Lower lobe of right lung (tissue), 2 donors: ENCODE measurements at regions not wholly inside any gene's neighbourhood (a gene's known extent, or its start where the extent isn't known, plus 50 kb on each side); places are given as distances from the start of the nearest gene placed in this dataset.

Experiments used
- ATAC-seq, 2 donors: fragments of 200-7000 bp; cut with Tn5 transposase; one replicate each; pipeline ENCODE4 v1.9.1; 2020 to 2022; ENCODE audit warnings: mild to moderate bottlenecking in 2 of 2, moderate library complexity in 2 of 2
- DNase-seq: peaks from one replicate; pipeline ENCODE4 v3.0.0-alpha.2; 2020
- H3K27ac ChIP-seq: fragments of 200-600 bp; one replicate; pipeline ENCODE4 v1.8.0; 2022
- H3K27me3 ChIP-seq: fragments of 200-600 bp; one replicate; pipeline ENCODE4 v1.8.0; 2022; ENCODE audit warnings: low read depth
- H3K36me3 ChIP-seq: fragments of 200-600 bp; one replicate; pipeline ENCODE4 v1.8.0; 2022; ENCODE audit warnings: mild to moderate bottlenecking
- H3K4me1 ChIP-seq: fragments of 200-600 bp; one replicate; pipeline ENCODE4 v1.8.0; 2022
- H3K4me3 ChIP-seq: fragments of 200-600 bp; one replicate; pipeline ENCODE4 v1.8.0; 2022; ENCODE audit warnings: mild to moderate bottlenecking
- H3K9me3 ChIP-seq: fragments of 200-600 bp; one replicate; pipeline ENCODE4 v1.8.0; 2022
- intact Hi-C: fragments of 100-400 bp; cut with DNase I; formaldehyde crosslinking; loops from one replicate; pipeline ENCODE4 v1.11.0; 2022
- TF ChIP-seq, protein P1 (sequence below): fragments of 200-600 bp; IDR thresholded peaks from one replicate; pipeline ENCODE4 v1.8.0; 2022; ENCODE audit warnings: antibody characterized with exemption, mild to moderate bottlenecking
- donor health status: DM: no; HTN: yes; CAD: no; lungs with severe emphysema.

DNA sequence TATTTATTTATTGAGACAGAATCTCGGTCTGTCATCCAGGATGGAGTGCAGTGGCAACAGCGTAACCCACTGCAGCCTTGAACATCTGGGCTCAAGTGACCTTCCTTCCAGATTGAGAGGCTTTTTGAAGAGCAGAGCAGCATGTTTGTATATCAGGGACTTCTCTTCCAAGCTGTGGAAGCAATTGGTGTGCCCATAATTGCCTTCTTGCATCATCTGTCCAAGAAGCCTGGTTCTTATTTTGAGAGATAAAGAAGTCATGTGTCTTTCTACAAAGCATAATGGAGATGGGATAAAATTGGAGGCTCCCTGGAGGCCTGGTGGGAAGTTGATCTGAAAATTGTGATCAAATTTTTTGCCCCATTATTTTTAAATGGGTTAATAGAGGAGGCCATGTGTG is 183.8 kb upstream of the MCTP2 start:
- no peak overlapping the region for H3K27ac ChIP-seq
- DNase-seq = no peak
- H3K4me3 ChIP-seq = no peak overlapping the region
- no peak for ATAC-seq
- H3K4me1 ChIP-seq = no peaks in the 10 kb centered on the region
- intact Hi-C loops = no loop called here
- no peaks in the 10 kb centered on the region for H3K27me3 ChIP-seq
- no peaks in the 10 kb centered on the region for H3K36me3 ChIP-seq
- no peaks in the 10 kb centered on the region for H3K9me3 ChIP-seq
- TF ChIP-seq, protein P1, sequence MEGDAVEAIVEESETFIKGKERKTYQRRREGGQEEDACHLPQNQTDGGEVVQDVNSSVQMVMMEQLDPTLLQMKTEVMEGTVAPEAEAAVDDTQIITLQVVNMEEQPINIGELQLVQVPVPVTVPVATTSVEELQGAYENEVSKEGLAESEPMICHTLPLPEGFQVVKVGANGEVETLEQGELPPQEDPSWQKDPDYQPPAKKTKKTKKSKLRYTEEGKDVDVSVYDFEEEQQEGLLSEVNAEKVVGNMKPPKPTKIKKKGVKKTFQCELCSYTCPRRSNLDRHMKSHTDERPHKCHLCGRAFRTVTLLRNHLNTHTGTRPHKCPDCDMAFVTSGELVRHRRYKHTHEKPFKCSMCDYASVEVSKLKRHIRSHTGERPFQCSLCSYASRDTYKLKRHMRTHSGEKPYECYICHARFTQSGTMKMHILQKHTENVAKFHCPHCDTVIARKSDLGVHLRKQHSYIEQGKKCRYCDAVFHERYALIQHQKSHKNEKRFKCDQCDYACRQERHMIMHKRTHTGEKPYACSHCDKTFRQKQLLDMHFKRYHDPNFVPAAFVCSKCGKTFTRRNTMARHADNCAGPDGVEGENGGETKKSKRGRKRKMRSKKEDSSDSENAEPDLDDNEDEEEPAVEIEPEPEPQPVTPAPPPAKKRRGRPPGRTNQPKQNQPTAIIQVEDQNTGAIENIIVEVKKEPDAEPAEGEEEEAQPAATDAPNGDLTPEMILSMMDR = no peak

DNA sequence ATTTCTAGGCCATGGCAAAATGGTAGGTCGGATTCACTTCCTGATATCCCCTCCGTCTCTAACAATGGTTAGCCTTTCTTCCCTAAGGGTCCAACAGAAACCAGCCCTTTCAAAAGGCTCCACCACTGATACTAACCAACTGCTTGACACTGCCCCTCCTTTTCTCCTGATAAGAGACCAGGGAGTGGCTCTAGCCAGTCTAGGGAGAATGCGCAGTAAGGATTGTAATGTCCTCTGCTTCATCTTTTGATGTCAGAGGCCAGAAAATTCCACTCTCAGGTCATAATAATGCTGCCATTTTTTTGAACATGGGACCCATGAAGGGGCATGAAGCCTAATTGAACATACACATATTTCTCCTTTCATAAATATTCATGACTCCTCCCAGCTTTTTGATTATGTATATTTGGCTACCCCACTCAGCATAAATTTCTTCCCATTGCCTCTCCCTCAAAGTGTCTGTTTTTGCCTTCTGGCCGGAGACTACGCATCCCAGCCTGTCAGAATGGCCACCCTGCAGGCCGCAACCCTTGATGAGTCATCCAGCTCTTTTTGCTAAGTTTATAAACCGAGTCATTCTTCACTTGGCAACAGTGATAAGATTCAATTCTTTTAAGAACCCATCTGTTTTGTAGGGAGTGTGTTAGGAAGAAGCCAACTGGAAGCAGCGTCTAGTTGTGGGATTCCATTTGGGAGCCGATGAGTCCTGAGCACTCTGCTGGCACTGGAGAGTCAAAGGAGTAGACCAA is 189.0 kb upstream of the MCTP2 start:
- Histone ChIP-seq H3K36me3 (no peaks in the 10 kb centered on the region), H3K9me3 (no peaks in the 10 kb centered on the region), H3K4me1 (no peaks in the 10 kb centered on the region), H3K27me3 (no peaks in the 10 kb centered on the region), H3K27ac (no peak overlapping the region), H3K4me3 (no peak overlapping the region)
- ATAC-seq (no peak), DNase-seq (no peak)
- intact Hi-C loops = no loop called here
- TF ChIP-seq, protein P1 = no peak

DNA sequence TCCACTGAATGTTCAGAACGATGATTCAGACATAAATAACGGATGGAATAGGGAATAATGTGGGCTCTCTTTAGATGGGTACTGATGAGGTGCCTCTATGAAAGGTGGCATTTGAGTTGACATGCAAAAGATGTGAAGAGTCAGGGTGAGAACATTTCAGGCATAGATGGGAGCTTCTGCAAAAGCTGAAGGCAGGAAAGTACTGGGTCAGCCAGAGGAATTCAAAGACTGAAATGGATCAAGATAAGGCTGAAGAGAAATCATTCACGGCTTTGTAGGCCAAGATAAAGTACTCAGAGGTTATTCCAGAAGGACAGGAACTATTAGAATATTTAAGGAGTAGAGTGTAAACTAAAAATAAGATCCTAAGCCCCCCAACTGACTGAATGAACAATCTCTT is 189.6 kb upstream of the MCTP2 start:
- ATAC-seq (no peak), DNase-seq (no peak)
- Histone ChIP-seq H3K4me1 (no peaks in the 10 kb centered on the region), H3K4me3 (no peak overlapping the region), H3K36me3 (no peaks in the 10 kb centered on the region), H3K27ac (no peak overlapping the region), H3K9me3 (no peaks in the 10 kb centered on the region), H3K27me3 (no peaks in the 10 kb centered on the region)
- TF ChIP-seq, protein P1 = no peak
- intact Hi-C loops = no loop called here

DNA sequence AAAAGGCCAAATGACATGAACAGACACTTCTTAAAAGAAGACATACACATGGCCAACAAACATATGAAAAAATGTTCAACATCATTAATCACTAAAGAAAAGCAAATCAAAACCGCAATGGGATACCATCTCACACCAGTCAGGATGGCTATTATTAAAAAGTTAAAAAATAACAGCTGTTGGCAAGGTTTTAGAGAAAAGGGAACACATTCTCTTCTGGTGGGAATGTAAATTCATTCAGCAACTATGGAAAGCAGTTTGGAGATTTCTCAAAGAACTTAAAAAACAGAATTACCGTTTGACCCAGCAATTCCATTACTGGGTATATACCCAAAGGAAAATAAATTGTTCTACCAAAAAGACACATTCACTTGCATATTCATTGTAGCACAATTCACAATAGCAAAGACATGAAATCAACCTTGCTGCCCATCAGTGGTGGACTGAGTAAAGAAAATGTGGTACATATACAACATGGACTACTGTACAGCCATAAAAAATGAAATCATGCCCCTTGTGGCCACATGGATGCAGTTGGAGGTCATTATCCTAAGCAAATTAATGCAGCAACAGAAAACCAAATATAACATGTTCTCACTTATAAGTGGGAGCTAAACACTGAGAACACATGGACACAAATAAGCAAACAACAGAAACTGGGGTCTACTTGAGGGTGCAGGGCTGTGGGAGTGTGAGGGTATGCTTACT is 190.7 kb upstream of the MCTP2 start:
- intact Hi-C loops = no loop called here
- TF ChIP-seq, protein P1 = no peak

DNA sequence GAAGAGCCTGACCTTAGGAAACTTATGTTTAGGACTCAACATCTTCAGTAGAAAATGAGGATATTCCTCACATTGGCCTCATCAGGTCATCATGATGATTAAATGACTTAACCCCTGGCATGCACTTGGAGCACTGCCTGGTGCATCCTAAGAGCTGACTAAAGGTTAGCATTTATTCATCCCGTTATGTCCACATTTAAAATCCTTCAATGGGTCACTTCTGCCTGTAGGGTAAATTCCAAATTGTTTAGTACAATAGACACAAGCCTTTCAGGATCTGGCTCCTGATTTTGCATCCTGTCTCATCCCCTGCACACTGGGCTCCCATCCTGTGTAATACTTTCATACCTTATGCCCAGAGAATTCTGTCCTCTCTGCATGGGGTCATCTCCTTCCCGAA is 195.2 kb upstream of the MCTP2 start:
- TF ChIP-seq, protein P1 = no peak
- no peak for DNase-seq
- H3K4me1 ChIP-seq = no peaks in the 10 kb centered on the region
- no peaks in the 10 kb centered on the region for H3K27me3 ChIP-seq
- no peaks in the 10 kb centered on the region for H3K9me3 ChIP-seq
- H3K36me3 ChIP-seq = no peaks in the 10 kb centered on the region
- no peak overlapping the region for H3K27ac ChIP-seq
- intact Hi-C loops = no loop called here
- no peak overlapping the region for H3K4me3 ChIP-seq
- no peak for ATAC-seq

More for the DNA sequence above, 190.7 kb upstream of the MCTP2 start:
- no peak overlapping the region for H3K27ac ChIP-seq
- H3K9me3 ChIP-seq = no peaks in the 10 kb centered on the region
- no peak for DNase-seq
- no peak overlapping the region for H3K4me3 ChIP-seq
- no peaks in the 10 kb centered on the region for H3K4me1 ChIP-seq
- no peaks in the 10 kb centered on the region for H3K36me3 ChIP-seq
- H3K27me3 ChIP-seq = no peaks in the 10 kb centered on the region
- no peak for ATAC-seq
